ENCODE measurements at regions not wholly inside any gene's neighbourhood (a gene's known extent, or its start where the extent isn't known, plus 50 kb on each side); places are given as distances from the start of the nearest gene placed in this dataset.

GRCh38 chr14:37663498-37663897 lies 68.1 kb downstream of the TTC6 start:
- Histone ChIP-seq H3K27me3 (ENCODE audit: control insufficient read depth in 2 of 2, insufficient read depth in 2 of 2, low read length in 2 of 2) (no peaks in the 10 kb centered on the region), H4K20me1 (replicated peaks; ENCODE audit: control insufficient read depth, extremely low read depth, insufficient read depth, low read length) (no peaks in the 10 kb centered on the region), H3K9me3 (replicated peaks; ENCODE audit: control insufficient read depth, insufficient read depth, low read length) (no peaks in the 10 kb centered on the region), H3K4me3 (replicated peaks in 1 of 3; ENCODE audit: insufficient read depth in 1 of 3, low read depth in 1 of 3, low read length in 3 of 3) (no peak overlapping the region), H3K79me2 (ENCODE audit: control insufficient read depth, insufficient read depth, low read length) (no peaks in the 10 kb centered on the region), H3K4me1 (ENCODE audit: control insufficient read depth, extremely low read depth, insufficient read depth, low read length) (no peaks in the 10 kb centered on the region), H3K9ac (replicated peaks; ENCODE audit: extremely low read depth, insufficient read depth, low read length) (no peak overlapping the region), H3K27ac (ENCODE audit: insufficient read depth, low read depth, low read length) (no peak overlapping the region), H2AFZ (ENCODE audit: low read depth, low read length) (no peak overlapping the region), H3K9me1 (replicated peaks; ENCODE audit: control insufficient read depth, extremely low read depth, insufficient read depth, low read length) (no peaks in the 10 kb centered on the region), H3K4me2 (ENCODE audit: insufficient read depth, low read length) (no peak overlapping the region), H3K36me3 (ENCODE audit: control insufficient read depth in 2 of 2, extremely low read depth in 1 of 2, insufficient read depth in 2 of 2, low read length in 2 of 2) (no peaks in the 10 kb centered on the region)
- intact Hi-C loops (cut with micrococcal nuclease), result no loop called here
- dilution Hi-C loops (cut with MboI; ENCODE audit: extremely low pct_ligation_motif_present, low sequenced_read_pairs), result no loop called here
- DNase-seq (ENCODE audit: low read depth, low spot score) (no peak), FAIRE-seq (no peak)
- no TSS peak for BruUV-seq (replicated peaks)
- CTCF ChIA-PET, result interaction anchor here (1.0 to 1.3 kb wide), 2 partner anchors 9 to 211 kb away, joined by 3 read pairs; no protein-coding TSS in a partner anchor
- POLR2A ChIA-PET, result no interaction called here
- TF ChIP-seq GATA2 (IDR thresholded peaks at IDR 0.05; ENCODE audit: insufficient read depth, insufficient read length, low read depth, low read length) (no peak), POLR2AphosphoS5 (IDR thresholded peaks at IDR 0.05; ENCODE audit: insufficient read depth, low read depth, low read length) (no peak), EZH2 (IDR thresholded peaks at IDR 0.05; ENCODE audit: borderline replicate concordance, low read depth, low read length, severe bottlenecking) (no peak), FOS (IDR thresholded peaks at IDR 0.05; ENCODE audit: borderline replicate concordance, insufficient read depth, low read length) (no peak), JUN (IDR thresholded peaks at IDR 0.05; ENCODE audit: borderline replicate concordance, insufficient read depth, insufficient read length, low read depth) (no peak), MYC (IDR thresholded peaks at IDR 0.05; ENCODE audit: low read depth, low read length) (no peak)

GRCh38 chr14:37665479-37665878 lies 70.0 kb downstream of the TTC6 start:
- H3K36me3 ChIP-seq (ENCODE audit: control insufficient read depth in 2 of 2, extremely low read depth in 1 of 2, insufficient read depth in 2 of 2, low read length in 2 of 2), result no peaks in the 10 kb centered on the region
- DNase-seq (ENCODE audit: low read depth, low spot score) (no peak), FAIRE-seq (no peak)
- TF ChIP-seq CTCF (IDR thresholded peaks at IDR 0.05; ENCODE audit: extremely low read depth in 1 of 2, insufficient read depth in 1 of 2, low read depth in 1 of 2, low read length in 2 of 2), result no peak
- TF ChIP-seq EZH2 (IDR thresholded peaks at IDR 0.05; ENCODE audit: borderline replicate concordance, low read depth, low read length, severe bottlenecking), result no peak
- TF ChIP-seq JUN (IDR thresholded peaks at IDR 0.05; ENCODE audit: borderline replicate concordance, insufficient read depth, insufficient read length, low read depth), result no peak
- TF ChIP-seq POLR2A (IDR thresholded peaks at IDR 0.05; ENCODE audit: low read depth, low read length), result no peak
- no peak for TF ChIP-seq MYC (IDR thresholded peaks at IDR 0.05; ENCODE audit: low read depth, low read length)
- no peak for TF ChIP-seq MAX (IDR thresholded peaks at IDR 0.05; ENCODE audit: insufficient read depth, insufficient read length)
- TF ChIP-seq POLR2AphosphoS5 (IDR thresholded peaks at IDR 0.05; ENCODE audit: insufficient read depth, low read depth, low read length), result no peak
- no peak for TF ChIP-seq GATA2 (IDR thresholded peaks at IDR 0.05; ENCODE audit: insufficient read depth, insufficient read length, low read depth, low read length)
- TF ChIP-seq FOS (IDR thresholded peaks at IDR 0.05; ENCODE audit: borderline replicate concordance, insufficient read depth, low read length), result no peak
- no peaks in the 10 kb centered on the region for H3K9me3 ChIP-seq (replicated peaks; ENCODE audit: control insufficient read depth, insufficient read depth, low read length)
- no peaks in the 10 kb centered on the region for H3K4me1 ChIP-seq (ENCODE audit: control insufficient read depth, extremely low read depth, insufficient read depth, low read length)
- dilution Hi-C loops (cut with MboI; ENCODE audit: extremely low pct_ligation_motif_present, low sequenced_read_pairs) (no loop called here), intact Hi-C loops (cut with micrococcal nuclease) (no loop called here)
- ChIA-PET POLR2A (no interaction called here), CTCF (no interaction called here)
- no peak overlapping the region for H2AFZ ChIP-seq (ENCODE audit: low read depth, low read length)
- no peak overlapping the region for H3K4me2 ChIP-seq (ENCODE audit: insufficient read depth, low read length)
- no peaks in the 10 kb centered on the region for H3K27me3 ChIP-seq (ENCODE audit: control insufficient read depth in 2 of 2, insufficient read depth in 2 of 2, low read length in 2 of 2)
- no TSS peak for BruUV-seq (replicated peaks)
- H3K9me1 ChIP-seq (replicated peaks; ENCODE audit: control insufficient read depth, extremely low read depth, insufficient read depth, low read length), result no peaks in the 10 kb centered on the region
- H3K27ac ChIP-seq (ENCODE audit: insufficient read depth, low read depth, low read length), result no peak overlapping the region
- H3K9ac ChIP-seq (replicated peaks; ENCODE audit: extremely low read depth, insufficient read depth, low read length), result no peak overlapping the region
- no peaks in the 10 kb centered on the region for H4K20me1 ChIP-seq (replicated peaks; ENCODE audit: control insufficient read depth, extremely low read depth, insufficient read depth, low read length)
- no peak overlapping the region for H3K4me3 ChIP-seq (replicated peaks in 1 of 3; ENCODE audit: insufficient read depth in 1 of 3, low read depth in 1 of 3, low read length in 3 of 3)
- H3K79me2 ChIP-seq (ENCODE audit: control insufficient read depth, insufficient read depth, low read length), result no peaks in the 10 kb centered on the region
